D721Med (cell line): ENCODE measurements at regions not wholly inside any gene's neighbourhood (a gene's known extent, or its start where the extent isn't known, plus 50 kb on each side); places are given as distances from the start of the nearest gene placed in this dataset.

ENCODE experiments used
- DNase-seq: peaks from one replicate; pipeline ENCODE4 v3.0.0; 2011; ENCODE audit warnings: low spot score; ENCODE audit not compliant: insufficient read length
- FAIRE-seq: peaks from 2 replicates; lab custom pipeline; 2011; peaks lifted over from hg19 to GRCh38; lab: Jason Lieb, UNC
- TF ChIP-seq, protein P1 (sequence below): IDR thresholded peaks from 2 replicates; pipeline ENCODE4 v1.5.1; 2012; ENCODE audit warnings: mild to moderate bottlenecking, control low read depth; ENCODE audit not compliant: insufficient read depth; ENCODE audit errors: missing control alignments

DNA sequence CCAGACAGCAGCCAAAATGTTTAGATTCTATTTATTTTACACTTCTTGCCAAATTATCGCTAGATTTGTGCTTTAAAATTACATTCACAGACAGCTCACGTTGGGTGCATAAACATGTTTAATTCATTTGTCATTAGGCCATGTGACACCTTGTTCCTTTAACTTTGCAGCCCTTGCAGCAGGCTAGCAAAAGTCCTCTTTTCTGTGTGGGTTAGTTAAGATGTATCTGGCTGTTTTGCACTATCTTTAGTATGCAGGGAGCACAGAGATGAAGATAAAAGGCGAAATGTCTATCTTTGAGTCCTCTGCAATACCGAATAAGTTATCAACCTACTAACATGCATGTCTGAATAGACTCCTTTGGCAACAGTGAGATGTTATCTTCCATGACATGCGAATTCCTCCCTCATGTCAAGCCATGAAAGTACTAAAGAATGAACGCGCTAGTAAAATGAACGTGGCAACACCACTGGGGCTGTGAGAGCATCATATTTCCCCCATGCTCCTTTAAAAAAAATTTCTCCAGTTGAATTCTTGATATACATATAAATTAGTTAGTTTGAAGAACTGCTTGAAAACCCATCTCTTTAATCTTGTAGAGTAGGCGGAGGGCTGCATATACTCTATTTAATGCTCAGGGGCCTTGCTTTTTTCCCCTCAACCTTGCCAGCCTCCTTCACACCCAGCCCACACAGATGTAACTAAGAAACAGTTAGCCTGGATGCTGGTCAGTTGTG, 620.4 kb upstream of the NR2F2 start:
- DNase-seq (no peak), FAIRE-seq (no peak)
- TF ChIP-seq, protein P1, sequence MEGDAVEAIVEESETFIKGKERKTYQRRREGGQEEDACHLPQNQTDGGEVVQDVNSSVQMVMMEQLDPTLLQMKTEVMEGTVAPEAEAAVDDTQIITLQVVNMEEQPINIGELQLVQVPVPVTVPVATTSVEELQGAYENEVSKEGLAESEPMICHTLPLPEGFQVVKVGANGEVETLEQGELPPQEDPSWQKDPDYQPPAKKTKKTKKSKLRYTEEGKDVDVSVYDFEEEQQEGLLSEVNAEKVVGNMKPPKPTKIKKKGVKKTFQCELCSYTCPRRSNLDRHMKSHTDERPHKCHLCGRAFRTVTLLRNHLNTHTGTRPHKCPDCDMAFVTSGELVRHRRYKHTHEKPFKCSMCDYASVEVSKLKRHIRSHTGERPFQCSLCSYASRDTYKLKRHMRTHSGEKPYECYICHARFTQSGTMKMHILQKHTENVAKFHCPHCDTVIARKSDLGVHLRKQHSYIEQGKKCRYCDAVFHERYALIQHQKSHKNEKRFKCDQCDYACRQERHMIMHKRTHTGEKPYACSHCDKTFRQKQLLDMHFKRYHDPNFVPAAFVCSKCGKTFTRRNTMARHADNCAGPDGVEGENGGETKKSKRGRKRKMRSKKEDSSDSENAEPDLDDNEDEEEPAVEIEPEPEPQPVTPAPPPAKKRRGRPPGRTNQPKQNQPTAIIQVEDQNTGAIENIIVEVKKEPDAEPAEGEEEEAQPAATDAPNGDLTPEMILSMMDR, result no peak

DNA sequence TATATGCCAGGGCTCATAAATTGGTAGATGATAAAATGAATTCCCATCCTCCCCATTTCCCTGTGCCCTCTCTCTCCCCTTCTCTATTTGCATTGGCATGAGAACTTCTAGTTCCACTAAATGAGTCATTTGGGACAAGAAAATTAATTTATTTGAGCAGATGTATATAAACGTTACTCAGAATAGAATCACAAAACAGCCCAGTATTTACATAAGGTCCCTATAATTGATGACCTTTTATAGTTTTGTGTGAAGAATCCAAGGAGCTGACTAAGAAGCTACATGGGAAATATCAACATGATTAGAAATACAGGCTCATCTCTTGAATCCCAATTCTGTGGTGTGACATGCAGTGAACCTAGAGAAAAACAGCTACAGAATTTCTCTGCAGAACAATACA, 617.7 kb upstream of the NR2F2 start:
- TF ChIP-seq, protein P1, result no peak
- DNase-seq (no peak), FAIRE-seq (no peak)

DNA sequence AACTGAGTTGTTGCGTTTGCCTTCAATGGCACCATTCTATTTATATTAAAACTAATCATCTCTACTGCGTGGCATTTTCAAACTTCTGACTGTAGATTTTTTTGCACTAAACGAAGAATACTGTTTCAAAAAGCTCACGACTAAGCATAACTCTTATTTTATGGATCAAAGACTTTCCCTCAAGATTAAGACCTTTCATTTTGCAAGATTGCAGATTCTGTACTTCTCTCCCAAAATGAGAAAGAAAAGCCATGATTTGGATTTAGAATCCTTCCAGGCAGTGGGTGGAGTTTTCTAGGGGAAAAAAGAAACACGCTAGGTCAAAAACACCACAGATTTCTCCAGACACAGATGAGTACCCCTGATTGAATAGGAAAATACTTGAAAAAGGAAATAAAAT, 617.2 kb upstream of the NR2F2 start:
- TF ChIP-seq, protein P1, result no peak
- DNase-seq (no peak), FAIRE-seq (no peak)

DNA sequence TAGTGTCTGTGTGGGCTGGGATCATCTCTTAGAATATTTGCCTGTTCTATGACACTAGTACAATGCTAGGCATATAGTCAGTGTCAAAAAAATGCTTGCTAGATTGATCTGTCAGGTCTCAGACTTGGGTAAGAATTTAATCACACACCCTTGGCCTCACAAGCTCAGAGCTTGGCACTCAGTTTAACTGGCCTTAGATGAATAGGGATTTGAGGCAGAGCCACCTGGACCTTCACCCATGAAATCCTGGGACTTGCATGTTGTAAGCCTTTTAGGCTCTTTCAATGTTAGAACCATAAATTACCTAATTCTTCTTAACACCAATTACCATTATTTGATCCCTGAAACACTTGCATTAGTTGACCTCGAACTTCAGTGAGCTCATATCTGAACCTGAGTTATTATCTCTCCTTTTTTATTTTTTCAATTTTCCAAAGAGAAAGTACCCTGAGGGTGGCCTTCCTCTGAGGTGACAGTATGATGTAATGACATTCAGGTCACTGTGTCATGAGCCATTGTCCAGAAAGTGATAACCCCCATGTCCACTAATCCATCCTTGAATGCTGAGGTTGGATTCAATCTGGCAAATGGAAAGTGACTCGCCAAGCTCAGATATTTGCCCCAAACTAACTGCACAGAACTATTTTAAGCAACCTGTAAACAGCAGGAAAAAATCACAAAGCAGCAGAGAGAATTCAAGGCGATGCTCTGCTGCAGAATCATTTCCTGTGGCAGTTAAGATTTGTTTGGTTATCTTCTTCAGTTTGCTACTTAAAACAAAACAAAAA, 615.2 kb upstream of the NR2F2 start:
- TF ChIP-seq, protein P1, result no peak
- FAIRE-seq (no peak), DNase-seq (no peak)

DNA sequence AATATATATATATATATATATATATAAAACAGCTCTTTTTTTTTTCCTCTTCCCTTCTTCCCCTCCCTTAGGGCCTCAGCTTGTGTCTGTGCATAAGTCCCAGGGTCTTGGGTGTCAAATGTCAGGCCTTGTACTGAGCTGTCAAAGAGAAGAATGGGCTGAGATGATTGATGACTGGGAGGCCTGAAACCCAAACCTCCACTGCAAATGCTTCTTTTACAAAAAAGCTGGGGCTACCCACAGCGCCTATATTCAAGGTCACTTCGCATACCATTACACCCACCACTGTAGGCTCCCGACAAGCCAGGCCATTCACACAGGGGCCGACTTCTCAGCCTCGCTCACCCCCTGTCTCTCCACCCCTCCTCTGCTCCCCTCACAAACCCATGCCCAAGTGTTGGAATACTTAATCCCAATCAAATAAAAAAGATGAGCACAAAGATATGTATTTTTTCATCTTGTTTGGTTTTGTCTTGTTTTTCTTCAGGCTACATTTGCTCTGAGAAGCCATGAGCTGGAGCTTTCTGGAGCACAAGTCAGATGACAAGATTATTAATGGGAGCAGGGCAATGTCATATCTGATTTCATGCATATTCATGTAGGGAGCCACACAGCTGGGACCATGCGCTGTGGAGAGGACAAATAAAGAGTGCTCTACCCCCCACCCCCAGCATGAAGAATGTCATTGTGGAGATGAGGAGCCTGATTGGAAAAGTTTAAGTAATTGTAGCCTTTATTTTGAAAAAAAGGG, 614.4 kb upstream of the NR2F2 start:
- DNase-seq (no peak), FAIRE-seq (no peak)
- TF ChIP-seq, protein P1, result no peak

DNA sequence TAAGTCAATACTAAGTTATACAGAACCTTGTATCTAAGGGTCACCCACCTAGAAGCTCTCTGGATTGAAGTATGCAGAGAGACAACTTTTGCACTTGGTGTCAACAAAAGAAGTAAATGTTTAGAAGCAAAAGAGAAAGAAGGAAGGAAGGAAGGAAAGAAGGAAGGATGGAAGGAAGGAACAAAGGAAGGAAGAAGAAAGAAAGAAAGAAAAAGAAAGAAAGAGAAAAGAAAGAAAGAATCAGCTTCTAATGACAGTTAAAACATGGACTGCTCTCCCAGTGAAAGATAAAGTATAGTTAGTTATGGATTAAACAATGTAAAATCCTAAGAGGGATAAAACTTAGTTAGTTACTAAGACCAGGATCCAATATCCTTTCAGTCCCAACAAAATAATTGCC, 613.8 kb upstream of the NR2F2 start:
- TF ChIP-seq, protein P1, result no peak
- no peak for FAIRE-seq
- no peak for DNase-seq
